Subcutaneous abdominal adipose tissue (tissue), 5 donors: ENCODE measurements at regions not wholly inside any gene's neighbourhood (a gene's known extent, or its start where the extent isn't known, plus 50 kb on each side); places are given as distances from the start of the nearest gene placed in this dataset.
"Not testable (repeated sequence)": the region's sequence is repeated elsewhere in the genome, so short reads cannot be mapped to it uniquely, and the experiment has no call there.

Experiments
- H3K27ac ChIP-seq: one replicate; pipeline ENCODE4 v1.7.0; 2013; ENCODE audit warnings: low read depth, mild to moderate bottlenecking, inconsistent platforms, low read length, moderate library complexity
- H3K27me3 ChIP-seq, 5 donors: one replicate each; pipeline ENCODE4 v1.7.0; 2013; ENCODE audit warnings: low read length in 5 of 5, inconsistent platforms in 1 of 5; ENCODE audit not compliant: control insufficient read depth in 5 of 5, insufficient read depth in 4 of 5
- H3K36me3 ChIP-seq, 5 donors: one replicate each; pipeline ENCODE4 v1.7.0; 2013; ENCODE audit warnings: low read length in 5 of 5; ENCODE audit not compliant: control insufficient read depth in 5 of 5, insufficient read depth in 5 of 5
- H3K4me1 ChIP-seq, 5 donors: one replicate each; pipeline ENCODE4 v1.7.0; 2013; ENCODE audit warnings: low read length in 5 of 5, mild to moderate bottlenecking in 3 of 5, moderate library complexity in 1 of 5; ENCODE audit not compliant: control insufficient read depth in 5 of 5, insufficient read depth in 5 of 5
- H3K4me3 ChIP-seq, 5 donors: one replicate each; pipeline ENCODE4 v1.7.0; 2013; ENCODE audit warnings: low read length in 5 of 5, low read depth in 1 of 5
- H3K9ac ChIP-seq, 5 donors: one replicate each; pipeline ENCODE4 v1.7.0; 2013; ENCODE audit warnings: low read length in 5 of 5, mild to moderate bottlenecking in 4 of 5, moderate library complexity in 3 of 5
- H3K9me3 ChIP-seq, 5 donors: one replicate each; pipeline ENCODE4 v1.7.0; 2013; ENCODE audit warnings: low read length in 5 of 5; ENCODE audit not compliant: control insufficient read depth in 5 of 5
- donor health status: healthy.
- donor health status: healthy.
- donor health status: healthy.
- donor health status: healthy.
- donor health status: healthy.

- H3K9ac ChIP-seq, result no peak overlapping the region
- H3K27ac ChIP-seq, result no peak overlapping the region
- no peaks in the 10 kb centered on the region for H3K27me3 ChIP-seq
- H3K36me3 ChIP-seq, result no peaks in the 10 kb centered on the region
- peaks cover 0 to 2% (median 0%) of the 10 kb centered on the region in 5 donors for H3K9me3 ChIP-seq
- no peak overlapping the region for H3K4me3 ChIP-seq
- H3K4me1 ChIP-seq, result no peaks in the 10 kb centered on the region
These were observed 81.5 kb upstream of the TNFSF11 start for GRCh38 chr13:42492372-42492920.

- Histone ChIP-seq H3K36me3 (no peaks in the 10 kb centered on the region), H3K9ac (no peak overlapping the region), H3K27ac (no peak overlapping the region), H3K9me3 (peaks cover 0 to 1% (median 0%) of the 10 kb centered on the region in 5 donors), H3K27me3 (no peaks in the 10 kb centered on the region), H3K4me3 (no peak overlapping the region), H3K4me1 (no peaks in the 10 kb centered on the region)
These were observed 79.8 kb upstream of the TNFSF11 start for GRCh38 chr13:42494157-42494556.

- Histone ChIP-seq H3K4me1 (no peaks in the 10 kb centered on the region), H3K9ac (no peak overlapping the region), H3K27me3 (no peaks in the 10 kb centered on the region), H3K27ac (no peak overlapping the region), H3K36me3 (no peaks in the 10 kb centered on the region), H3K9me3 (no peaks in the 10 kb centered on the region), H3K4me3 (no peak overlapping the region)
These were observed 78.7 kb upstream of the TNFSF11 start for GRCh38 chr13:42495255-42495654.

GRCh38 chr13:42495751-42496150 lies 78.2 kb upstream of the TNFSF11 start:
- H3K9ac ChIP-seq, result no peak overlapping the region
- no peak overlapping the region for H3K27ac ChIP-seq
- H3K4me1 ChIP-seq, result no peaks in the 10 kb centered on the region
- H3K9me3 ChIP-seq, result no peaks in the 10 kb centered on the region
- no peaks in the 10 kb centered on the region for H3K27me3 ChIP-seq
- no peaks in the 10 kb centered on the region for H3K36me3 ChIP-seq
- H3K4me3 ChIP-seq, result no peak overlapping the region

- H3K27ac ChIP-seq, H3K9me3 ChIP-seq, H3K4me1 ChIP-seq, H3K4me3 ChIP-seq, H3K27me3 ChIP-seq, H3K36me3 ChIP-seq, H3K9ac ChIP-seq: not testable (repeated sequence)
These were observed 76.9 kb upstream of the TNFSF11 start for GRCh38 chr13:42496926-42497554.

GRCh38 chr13:42497798-42498197 lies 76.2 kb upstream of the TNFSF11 start:
- no peaks in the 10 kb centered on the region for H3K4me1 ChIP-seq
- H3K27me3 ChIP-seq, result no peaks in the 10 kb centered on the region
- H3K4me3 ChIP-seq, result no peak overlapping the region
- no peak overlapping the region for H3K9ac ChIP-seq
- H3K9me3 ChIP-seq, result no peaks in the 10 kb centered on the region
- H3K36me3 ChIP-seq, result no peaks in the 10 kb centered on the region
- H3K27ac ChIP-seq, result no peak overlapping the region

- H3K4me1 ChIP-seq, result no peaks in the 10 kb centered on the region
- no peak overlapping the region for H3K4me3 ChIP-seq
- H3K27ac ChIP-seq, result no peak overlapping the region
- no peaks in the 10 kb centered on the region for H3K9me3 ChIP-seq
- no peaks in the 10 kb centered on the region for H3K27me3 ChIP-seq
- H3K36me3 ChIP-seq, result no peaks in the 10 kb centered on the region
- no peak overlapping the region for H3K9ac ChIP-seq
These were observed 75.4 kb upstream of the TNFSF11 start for GRCh38 chr13:42498521-42498920.
